ENCODE measurements at regions not wholly inside any gene's neighbourhood (a gene's known extent, or its start where the extent isn't known, plus 50 kb on each side); places are given as distances from the start of the nearest gene placed in this dataset.
"Not testable (repeated sequence)": the region's sequence is repeated elsewhere in the genome, so short reads cannot be mapped to it uniquely, and the experiment has no call there.

DNA sequence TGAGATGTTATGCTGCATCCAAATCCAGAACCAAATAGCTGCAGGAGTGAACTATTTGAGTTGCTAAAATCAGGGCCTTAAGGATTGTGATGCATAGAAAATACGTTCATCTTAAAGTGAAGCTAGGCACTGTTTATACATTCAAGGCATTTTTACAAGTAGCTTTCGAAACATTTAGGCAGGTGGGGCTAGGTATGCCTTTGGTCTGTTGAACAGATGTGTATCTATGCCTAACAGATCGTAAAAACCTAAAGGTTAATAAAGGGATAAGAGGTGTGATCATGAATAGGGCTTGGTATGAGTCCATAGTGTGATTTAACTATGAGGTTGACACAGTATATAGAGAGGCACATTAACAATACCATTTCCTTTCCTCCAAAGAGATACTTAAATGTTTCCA lies 262.5 kb downstream of the SEMA3D start:
- no peak overlapping the region for H3K4me3 ChIP-seq (ENCODE audit: low read length in 3 of 3)
- H3K27me3 ChIP-seq (ENCODE audit: control insufficient read depth, insufficient read depth, low read length): no peaks in the 10 kb centered on the region
- no peaks in the 10 kb centered on the region for H3K36me3 ChIP-seq (ENCODE audit: control insufficient read depth in 2 of 3, insufficient read depth in 3 of 3, low read length in 3 of 3)
- TF ChIP-seq, protein P1, sequence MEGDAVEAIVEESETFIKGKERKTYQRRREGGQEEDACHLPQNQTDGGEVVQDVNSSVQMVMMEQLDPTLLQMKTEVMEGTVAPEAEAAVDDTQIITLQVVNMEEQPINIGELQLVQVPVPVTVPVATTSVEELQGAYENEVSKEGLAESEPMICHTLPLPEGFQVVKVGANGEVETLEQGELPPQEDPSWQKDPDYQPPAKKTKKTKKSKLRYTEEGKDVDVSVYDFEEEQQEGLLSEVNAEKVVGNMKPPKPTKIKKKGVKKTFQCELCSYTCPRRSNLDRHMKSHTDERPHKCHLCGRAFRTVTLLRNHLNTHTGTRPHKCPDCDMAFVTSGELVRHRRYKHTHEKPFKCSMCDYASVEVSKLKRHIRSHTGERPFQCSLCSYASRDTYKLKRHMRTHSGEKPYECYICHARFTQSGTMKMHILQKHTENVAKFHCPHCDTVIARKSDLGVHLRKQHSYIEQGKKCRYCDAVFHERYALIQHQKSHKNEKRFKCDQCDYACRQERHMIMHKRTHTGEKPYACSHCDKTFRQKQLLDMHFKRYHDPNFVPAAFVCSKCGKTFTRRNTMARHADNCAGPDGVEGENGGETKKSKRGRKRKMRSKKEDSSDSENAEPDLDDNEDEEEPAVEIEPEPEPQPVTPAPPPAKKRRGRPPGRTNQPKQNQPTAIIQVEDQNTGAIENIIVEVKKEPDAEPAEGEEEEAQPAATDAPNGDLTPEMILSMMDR (IDR thresholded peaks at IDR 0.05; ENCODE audit: borderline replicate concordance, extremely low read depth, insufficient read depth): no peak
- intact Hi-C loops (cut with DNase I): no loop called here
- DNase-seq: no peak
- FAIRE-seq: no peak
- H3K9ac ChIP-seq (ENCODE audit: low read length in 3 of 3): no peak overlapping the region
- no peak overlapping the region for H3K27ac ChIP-seq (ENCODE audit: low read depth in 2 of 2, low read length in 2 of 2)
- H3K4me1 ChIP-seq (ENCODE audit: control insufficient read depth in 2 of 3, insufficient read depth in 2 of 3, low read depth in 1 of 3, low read length in 3 of 3): no peaks in the 10 kb centered on the region
- peaks cover 0 to 6% (median 0%) of the 10 kb centered on the region in 3 donors for H3K9me3 ChIP-seq (ENCODE audit: control insufficient read depth in 2 of 3, insufficient read depth in 1 of 3, low read length in 3 of 3)

DNA sequence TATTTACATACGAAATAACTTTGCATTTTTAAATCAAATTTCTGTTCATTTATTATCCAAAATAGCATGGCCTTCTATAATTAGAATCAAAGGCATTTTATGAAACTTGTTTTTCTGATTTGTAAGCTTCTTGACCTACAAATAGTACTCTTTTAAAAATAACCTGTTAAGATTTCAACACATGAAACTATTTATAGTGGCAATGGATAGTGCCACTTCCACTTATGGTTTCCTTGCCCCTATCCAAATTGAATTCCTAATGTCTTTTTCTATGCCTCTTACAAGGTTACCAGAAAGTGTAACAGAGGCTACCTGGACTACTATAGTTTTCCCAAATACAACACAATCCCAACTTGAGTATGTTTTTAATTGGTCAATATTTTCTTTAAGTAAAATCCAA lies 263.5 kb downstream of the SEMA3D start:
- TF ChIP-seq, protein P1 (IDR thresholded peaks at IDR 0.05; ENCODE audit: borderline replicate concordance, extremely low read depth, insufficient read depth): no peak
- intact Hi-C loops (cut with DNase I): no loop called here
- Histone ChIP-seq H3K9ac (ENCODE audit: low read length in 3 of 3) (no peak overlapping the region), H3K27ac (ENCODE audit: low read depth in 2 of 2, low read length in 2 of 2) (no peak overlapping the region), H3K4me1 (ENCODE audit: control insufficient read depth in 2 of 3, insufficient read depth in 2 of 3, low read depth in 1 of 3, low read length in 3 of 3) (no peaks in the 10 kb centered on the region), H3K27me3 (ENCODE audit: control insufficient read depth, insufficient read depth, low read length) (no peaks in the 10 kb centered on the region), H3K36me3 (ENCODE audit: control insufficient read depth in 2 of 3, insufficient read depth in 3 of 3, low read length in 3 of 3) (no peaks in the 10 kb centered on the region), H3K4me3 (ENCODE audit: low read length in 3 of 3) (no peak overlapping the region), H3K9me3 (ENCODE audit: control insufficient read depth in 2 of 3, insufficient read depth in 1 of 3, low read length in 3 of 3) (peaks cover 0 to 6% (median 0%) of the 10 kb centered on the region in 3 donors)
- DNase-seq: no peak
- no peak for FAIRE-seq

DNA sequence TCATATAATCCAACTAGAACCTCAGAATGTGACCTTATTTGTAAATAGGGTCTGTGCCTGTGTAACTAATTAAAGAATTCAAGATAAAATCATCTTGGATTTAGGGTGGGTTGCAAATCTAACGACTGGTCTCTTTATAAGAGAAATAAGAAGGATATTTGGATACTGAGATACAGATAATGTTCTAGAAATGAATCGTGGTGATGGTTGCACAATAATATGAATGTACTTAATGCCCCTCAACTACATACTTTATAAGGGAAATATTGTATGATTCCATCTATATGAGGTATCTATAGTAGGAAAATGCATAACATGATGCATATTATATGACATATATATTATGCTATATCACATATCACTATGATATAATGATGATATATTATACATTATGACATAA lies 265.7 kb downstream of the SEMA3D start:
- Histone ChIP-seq H3K9me3 (ENCODE audit: control insufficient read depth in 2 of 3, insufficient read depth in 1 of 3, low read length in 3 of 3) (peaks cover 0 to 6% (median 0%) of the 10 kb centered on the region in 3 donors), H3K36me3 (ENCODE audit: control insufficient read depth in 2 of 3, insufficient read depth in 3 of 3, low read length in 3 of 3) (no peaks in the 10 kb centered on the region), H3K4me1 (ENCODE audit: control insufficient read depth in 2 of 3, insufficient read depth in 2 of 3, low read depth in 1 of 3, low read length in 3 of 3) (no peaks in the 10 kb centered on the region), H3K27me3 (ENCODE audit: control insufficient read depth, insufficient read depth, low read length) (no peaks in the 10 kb centered on the region), H3K9ac (ENCODE audit: low read length in 3 of 3) (no peak overlapping the region), H3K27ac (ENCODE audit: low read depth in 2 of 2, low read length in 2 of 2) (no peak overlapping the region), H3K4me3 (ENCODE audit: low read length in 3 of 3) (no peak overlapping the region)
- intact Hi-C loops (cut with DNase I): no loop called here
- TF ChIP-seq, protein P1 (IDR thresholded peaks at IDR 0.05; ENCODE audit: borderline replicate concordance, extremely low read depth, insufficient read depth): no peak
- DNase-seq: no peak
- no peak for FAIRE-seq

DNA sequence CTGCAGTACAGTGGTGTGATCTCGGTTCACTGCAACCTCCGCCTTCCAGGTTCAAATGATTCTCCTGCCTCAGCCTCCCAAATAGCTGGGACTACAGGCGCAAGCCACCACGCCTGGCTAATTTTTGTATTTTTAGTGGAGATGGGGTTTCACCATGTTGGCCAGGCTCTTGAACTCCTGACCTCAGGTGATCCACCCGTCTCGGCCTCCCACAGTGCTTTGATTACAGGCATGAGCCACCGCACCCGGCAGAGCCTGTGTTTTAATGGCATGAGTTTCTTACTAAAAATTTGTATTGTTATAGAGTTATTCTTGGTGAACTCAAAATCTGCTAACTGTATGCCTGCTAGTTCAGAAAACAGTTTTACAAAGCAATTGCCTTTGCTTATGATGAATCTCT lies 269.9 kb downstream of the SEMA3D start:
- H3K27me3 ChIP-seq (ENCODE audit: control insufficient read depth, insufficient read depth, low read length); H3K9me3 ChIP-seq (ENCODE audit: control insufficient read depth in 2 of 3, insufficient read depth in 1 of 3, low read length in 3 of 3); H3K4me3 ChIP-seq (ENCODE audit: low read length in 3 of 3); H3K9ac ChIP-seq (ENCODE audit: low read length in 3 of 3); H3K27ac ChIP-seq (ENCODE audit: low read depth in 2 of 2, low read length in 2 of 2); H3K36me3 ChIP-seq (ENCODE audit: control insufficient read depth in 2 of 3, insufficient read depth in 3 of 3, low read length in 3 of 3); FAIRE-seq; intact Hi-C loops (cut with DNase I); H3K4me1 ChIP-seq (ENCODE audit: control insufficient read depth in 2 of 3, insufficient read depth in 2 of 3, low read depth in 1 of 3, low read length in 3 of 3); DNase-seq: not testable (repeated sequence)

Measured in kidney (tissue), 13 donors.